Spleen (tissue), 7 donors: ENCODE measurements at regions not wholly inside any gene's neighbourhood (a gene's known extent, or its start where the extent isn't known, plus 50 kb on each side); places are given as distances from the start of the nearest gene placed in this dataset.

Experiments used
- POLR2A ChIP-seq, 3 donors: fragments of 450-650 bp; IDR thresholded peaks; one replicate each; pipeline ENCODE4 v1.5.1; 2017; ENCODE audit warnings: antibody characterized with exemption in 3 of 3, mild to moderate bottlenecking in 1 of 3
- POLR2AphosphoS5 ChIP-seq, 3 donors: sonication (generic); formaldehyde crosslinking; IDR thresholded peaks; one replicate each; pipeline ENCODE4 v1.5.1; 2017; ENCODE audit warnings: antibody characterized with exemption in 3 of 3
- TF ChIP-seq, protein P1 (sequence below), 11 experiments: fragments of 200-600 bp in 7 of 11; fragments of 450-650 bp in 4 of 11; sonication (generic) in 4 of 11; IDR thresholded peaks in 8 of 11; conservative IDR thresholded peaks in 3 of 11; 1 replicate in 7 of 11; 2 replicates in 4 of 11; pipeline versions ENCODE4 v1.4.0 to v1.8.0; 2016 to 2021; ENCODE audit warnings: antibody characterized with exemption in 11 of 11, inconsistent platforms in 4 of 11, mild to moderate bottlenecking in 1 of 11
- donor health status: DM: no; HTN: no; CAD: no; lungs with moderate emphysema.
- donor health status: DM: no; HTN: no; CAD: no.
- donor health status: DM: no; HTN: no; CAD: no.

DNA sequence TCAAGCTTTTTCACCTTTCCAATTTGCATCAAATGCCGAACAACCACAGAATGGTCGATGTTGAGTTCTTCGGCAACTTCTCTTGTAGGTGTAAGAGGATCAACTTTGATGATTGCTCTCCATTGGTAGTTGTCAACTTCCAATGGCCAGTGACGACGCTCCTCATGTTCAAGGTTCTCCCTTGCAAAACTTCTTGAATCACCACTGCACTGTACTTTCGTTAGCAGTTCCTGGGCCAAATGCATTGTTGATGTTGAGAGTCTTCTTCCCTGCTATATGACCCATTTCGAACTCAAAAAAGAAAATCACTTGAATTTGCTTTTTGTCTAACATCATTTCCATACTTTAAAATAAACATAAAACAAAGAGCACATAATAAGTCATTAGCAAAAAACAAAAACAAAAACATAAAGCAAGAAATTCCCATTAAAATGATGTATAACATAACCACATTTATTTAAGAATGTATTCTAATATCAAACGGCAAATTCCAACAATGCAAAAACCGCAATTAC, 71.2 kb upstream of the AP4E1 start:
- TF ChIP-seq POLR2AphosphoS5 (IDR thresholded peaks at IDR 0.05) (no peak), POLR2A (IDR thresholded peaks at IDR 0.05) (no peak)
- TF ChIP-seq, protein P1, sequence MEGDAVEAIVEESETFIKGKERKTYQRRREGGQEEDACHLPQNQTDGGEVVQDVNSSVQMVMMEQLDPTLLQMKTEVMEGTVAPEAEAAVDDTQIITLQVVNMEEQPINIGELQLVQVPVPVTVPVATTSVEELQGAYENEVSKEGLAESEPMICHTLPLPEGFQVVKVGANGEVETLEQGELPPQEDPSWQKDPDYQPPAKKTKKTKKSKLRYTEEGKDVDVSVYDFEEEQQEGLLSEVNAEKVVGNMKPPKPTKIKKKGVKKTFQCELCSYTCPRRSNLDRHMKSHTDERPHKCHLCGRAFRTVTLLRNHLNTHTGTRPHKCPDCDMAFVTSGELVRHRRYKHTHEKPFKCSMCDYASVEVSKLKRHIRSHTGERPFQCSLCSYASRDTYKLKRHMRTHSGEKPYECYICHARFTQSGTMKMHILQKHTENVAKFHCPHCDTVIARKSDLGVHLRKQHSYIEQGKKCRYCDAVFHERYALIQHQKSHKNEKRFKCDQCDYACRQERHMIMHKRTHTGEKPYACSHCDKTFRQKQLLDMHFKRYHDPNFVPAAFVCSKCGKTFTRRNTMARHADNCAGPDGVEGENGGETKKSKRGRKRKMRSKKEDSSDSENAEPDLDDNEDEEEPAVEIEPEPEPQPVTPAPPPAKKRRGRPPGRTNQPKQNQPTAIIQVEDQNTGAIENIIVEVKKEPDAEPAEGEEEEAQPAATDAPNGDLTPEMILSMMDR (IDR thresholded peaks at IDR 0.05 in 8 of 11, conservative IDR thresholded peaks at IDR 0.05 in 3 of 11) = no peak
